Fibroblast of upper back skin (primary cell): ENCODE measurements at regions not wholly inside any gene's neighbourhood (a gene's known extent, or its start where the extent isn't known, plus 50 kb on each side); places are given as distances from the start of the nearest gene placed in this dataset.
"Not testable (repeated sequence)": the region's sequence is repeated elsewhere in the genome, so short reads cannot be mapped to it uniquely, and the experiment has no call there.

Experiments used
- DNase-seq: peaks from one replicate; pipeline ENCODE4 v3.0.0-alpha.2; 2013

GRCh38 chr12:131277186-131278091 is 323.7 kb downstream of the ADGRD1 start:
- DNase-seq, result not testable (repeated sequence)

- DNase-seq, result not testable (repeated sequence)
Measured at GRCh38 chr12:131278451-131279115, 324.9 kb downstream of the ADGRD1 start.

- no peak for DNase-seq
Measured at GRCh38 chr12:131279281-131279921, 325.7 kb downstream of the ADGRD1 start.

GRCh38 chr12:131280426-131280825 is 326.7 kb downstream of the ADGRD1 start:
- no peak for DNase-seq

- no peak for DNase-seq
Measured at GRCh38 chr12:131281016-131281415, 327.3 kb downstream of the ADGRD1 start.

- no peak for DNase-seq
Measured at GRCh38 chr12:131282292-131283080, 328.8 kb downstream of the ADGRD1 start.

- DNase-seq, result no peak
Measured at GRCh38 chr12:131283191-131283861, 329.6 kb downstream of the ADGRD1 start.

GRCh38 chr12:131283862-131284825 is 330.4 kb downstream of the ADGRD1 start:
- DNase-seq, result not testable (repeated sequence)

GRCh38 chr12:131284954-131285904 is 331.5 kb downstream of the ADGRD1 start:
- not testable (repeated sequence) for DNase-seq

GRCh38 chr12:131285905-131286295 is 332.2 kb downstream of the ADGRD1 start:
- not testable (repeated sequence) for DNase-seq

GRCh38 chr12:131286301-131286700 is 332.6 kb downstream of the ADGRD1 start:
- not testable (repeated sequence) for DNase-seq

- DNase-seq, result no peak
Measured at GRCh38 chr12:131287015-131287937, 333.6 kb downstream of the ADGRD1 start.

GRCh38 chr12:131287938-131288764 is 334.4 kb downstream of the ADGRD1 start:
- no peak for DNase-seq

- DNase-seq, result not testable (repeated sequence)
Measured at GRCh38 chr12:131288765-131289695, 335.3 kb downstream of the ADGRD1 start.

GRCh38 chr12:131289807-131290206 is 336.1 kb downstream of the ADGRD1 start:
- not testable (repeated sequence) for DNase-seq

GRCh38 chr12:131290255-131290959 is 336.7 kb downstream of the ADGRD1 start:
- no peak for DNase-seq
